GM12873 (cell line): ENCODE measurements at regions not wholly inside any gene's neighbourhood (a gene's known extent, or its start where the extent isn't known, plus 50 kb on each side); places are given as distances from the start of the nearest gene placed in this dataset.

Source experiments
- CTCF ChIP-seq: IDR thresholded peaks from 2 replicates; pipeline ENCODE4 v1.5.1; 2012; ENCODE audit warnings: low read depth, mild to moderate bottlenecking, moderate library complexity, low read length, control low read depth; ENCODE audit not compliant: insufficient read depth; ENCODE audit errors: missing control alignments

- no peak for TF ChIP-seq CTCF
Measured at GRCh38 chr2:168315331-168316072, 68.1 kb upstream of the STK39 start.

- no peak for TF ChIP-seq CTCF
Measured at GRCh38 chr2:168316073-168316440, 68.7 kb upstream of the STK39 start.

GRCh38 chr2:168317282-168317681 is 69.9 kb upstream of the STK39 start:
- no peak for TF ChIP-seq CTCF

- no peak for TF ChIP-seq CTCF
Measured at GRCh38 chr2:168320267-168320666, 72.9 kb upstream of the STK39 start.

- TF ChIP-seq CTCF: no peak
Measured at GRCh38 chr2:168322325-168323007, 75.1 kb upstream of the STK39 start.

GRCh38 chr2:168323529-168324021 is 76.2 kb upstream of the STK39 start:
- TF ChIP-seq CTCF: no peak

GRCh38 chr2:168326572-168326971 is 79.2 kb upstream of the STK39 start:
- no peak for TF ChIP-seq CTCF
